NCI-H2227 treated with DMSO at 0.1 percent for 48 hours (cell line): ENCODE measurements at regions not wholly inside any gene's neighbourhood (a gene's known extent, or its start where the extent isn't known, plus 50 kb on each side); places are given as distances from the start of the nearest gene placed in this dataset.
A peak's percentile ranks its signal among the peaks of the same experiment; 100 is the strongest.
"Not testable (repeated sequence)": the region's sequence is repeated elsewhere in the genome, so short reads cannot be mapped to it uniquely, and the experiment has no call there.

Experiments
- DNase-seq: peaks from one replicate; lab custom pipeline; 2025; lab: John Stamatoyannopoulos, UW

DNA sequence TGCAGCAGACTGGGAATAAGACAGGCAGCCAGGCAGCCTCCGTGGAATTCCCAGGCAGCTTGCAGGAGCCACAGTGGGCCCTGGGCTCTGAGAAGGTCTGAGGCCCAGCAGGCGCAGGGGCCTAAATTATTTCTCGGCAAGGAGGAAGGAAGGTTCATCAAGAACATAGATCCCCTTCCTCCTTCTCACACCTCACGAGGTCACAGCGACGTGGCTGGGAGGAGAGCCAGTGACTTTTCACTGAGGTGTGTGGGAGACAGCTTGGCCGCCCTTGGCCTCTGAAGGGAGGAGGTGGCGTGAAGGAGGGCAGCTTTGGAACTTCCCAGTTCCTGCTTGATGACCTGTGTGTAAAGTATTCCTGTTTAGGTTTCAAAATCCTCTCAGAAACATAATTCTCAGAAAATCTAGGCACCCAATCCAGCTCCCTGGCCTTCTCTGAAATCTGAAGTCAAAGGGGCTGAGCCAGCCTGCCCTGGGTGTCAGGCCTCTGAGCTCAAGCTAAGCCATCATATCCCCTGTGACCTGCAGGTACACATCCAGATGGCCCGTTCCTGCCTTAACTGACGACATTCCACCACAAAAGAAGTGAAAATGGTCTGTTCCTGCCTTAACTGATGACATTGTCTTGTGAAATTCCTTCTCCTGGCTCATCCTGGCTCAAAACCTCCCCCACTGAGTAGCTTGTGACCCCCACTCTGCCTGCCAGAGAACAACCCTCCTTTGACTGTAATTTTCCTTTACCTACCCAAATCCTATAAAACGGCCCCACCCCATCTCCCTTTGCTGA lies 161.0 kb downstream of the ADRA2C start:
- not testable (repeated sequence) for DNase-seq

DNA sequence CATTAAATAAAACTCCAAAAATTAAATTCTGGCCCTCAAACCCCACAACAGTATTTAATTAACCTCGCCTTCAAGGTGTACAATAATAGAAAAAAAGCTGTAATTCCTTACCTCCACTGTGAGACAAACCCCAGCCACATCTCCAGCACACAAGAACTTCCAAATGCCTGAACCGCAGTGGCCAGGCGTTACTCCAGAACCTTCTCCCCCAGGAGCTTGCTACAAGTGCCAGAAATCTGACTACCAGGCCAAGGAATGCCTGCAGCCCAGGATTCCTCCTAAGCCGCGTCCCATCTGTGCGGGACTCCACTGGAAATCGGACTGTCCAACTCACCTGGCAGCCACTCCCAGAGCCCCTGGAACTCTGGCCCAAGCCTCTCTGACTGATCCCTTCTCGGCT lies 163.2 kb downstream of the ADRA2C start:
- DNase-seq, result not testable (repeated sequence)

GRCh38 chr4:3932734-3933133 lies 166.5 kb downstream of the ADRA2C start:
- DNase-seq, result not testable (repeated sequence)

DNA sequence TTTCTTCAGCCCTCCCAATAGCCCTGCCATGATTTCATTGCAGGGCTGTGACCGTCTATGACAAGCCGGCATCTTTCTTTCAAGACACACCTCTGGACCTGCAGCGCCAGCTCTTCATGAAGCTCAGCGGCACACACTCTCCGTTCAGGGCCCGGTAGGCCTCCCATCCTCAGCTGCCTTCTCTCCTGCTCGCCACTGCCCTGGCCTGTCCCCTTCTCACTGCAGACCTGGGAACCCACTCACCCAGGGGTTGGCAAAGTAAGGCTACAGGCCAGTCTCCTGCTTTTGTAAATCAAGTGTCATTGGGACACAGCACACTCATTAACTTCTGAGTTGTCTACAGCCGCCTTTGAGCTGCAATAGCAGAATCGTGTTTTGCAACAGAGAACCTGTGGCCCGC lies 169.2 kb downstream of the ADRA2C start:
- DNase-seq, result not testable (repeated sequence)

DNA sequence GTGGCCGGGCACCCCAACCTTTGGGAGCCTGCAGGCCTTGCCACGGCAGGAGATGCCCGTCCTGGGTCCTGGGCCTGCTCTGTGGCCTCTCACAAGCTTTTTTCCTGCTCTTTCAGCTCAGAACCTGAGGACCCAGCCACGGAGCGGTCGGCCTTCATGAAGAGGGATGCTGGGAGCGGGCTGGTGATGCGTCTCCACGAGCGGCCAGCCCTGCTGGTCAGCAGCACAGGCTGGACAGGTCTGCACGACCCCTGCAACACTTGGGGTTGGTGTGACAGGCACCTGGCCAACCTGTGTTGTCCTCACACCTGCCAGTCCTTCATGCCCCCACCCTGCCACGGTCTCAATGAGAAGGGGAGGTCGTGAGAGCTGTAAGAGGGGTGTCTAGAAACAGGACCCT lies 170.0 kb downstream of the ADRA2C start:
- DNase-seq, result no peak

GRCh38 chr4:3937849-3938562 lies 171.8 kb downstream of the ADRA2C start:
- DNase-seq, result not testable (repeated sequence)

DNA sequence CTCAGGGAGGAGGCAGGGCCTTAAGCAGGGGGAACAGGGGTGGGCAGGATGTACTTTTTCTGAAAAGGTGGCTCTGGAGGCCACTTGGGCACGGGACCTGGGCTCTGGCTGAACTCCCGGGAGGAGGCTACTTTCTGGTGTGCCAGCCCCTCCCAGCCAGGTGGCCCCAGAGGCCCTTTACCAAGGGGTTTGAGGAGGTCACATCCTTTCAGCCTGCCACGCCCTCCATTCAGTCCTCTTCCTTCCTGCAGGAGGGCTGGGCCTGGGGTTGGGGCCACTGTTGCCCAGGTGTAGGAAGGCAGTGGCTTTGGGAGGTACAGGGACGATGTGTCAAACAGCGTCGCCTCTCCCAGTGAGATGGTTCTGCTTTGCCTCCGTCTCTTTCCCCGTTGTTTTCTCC lies 172.5 kb downstream of the ADRA2C start:
- not testable (repeated sequence) for DNase-seq

DNA sequence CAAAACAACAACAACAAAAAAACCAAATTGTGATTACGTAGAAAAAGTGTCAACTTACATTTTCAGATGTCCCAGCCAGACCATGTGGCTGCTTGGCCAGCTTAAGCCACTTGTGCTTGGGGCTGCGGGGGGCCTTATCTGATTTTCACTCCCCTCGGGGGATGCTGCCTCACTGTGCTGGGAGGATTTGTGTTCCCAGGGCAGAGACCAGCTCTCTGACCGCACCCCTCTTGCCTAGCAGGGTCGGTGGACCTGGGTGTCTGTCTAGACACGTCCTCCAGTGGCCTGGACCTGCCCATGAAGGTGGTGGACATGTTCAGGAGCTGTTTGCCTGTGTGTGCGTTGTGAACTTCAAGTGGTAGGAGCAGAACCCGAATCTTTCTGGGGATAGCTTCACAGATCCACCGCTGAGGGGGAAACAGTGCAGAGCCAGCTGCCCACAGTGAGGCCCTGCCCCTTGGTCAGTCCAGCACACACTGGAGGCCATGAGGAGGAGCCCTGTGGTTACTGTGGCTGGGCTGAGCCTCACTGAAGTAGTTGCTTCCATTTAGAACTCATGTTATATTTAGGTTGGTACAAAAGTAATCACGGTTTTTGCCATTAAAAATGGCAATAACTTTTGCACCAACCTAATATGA lies 173.9 kb downstream of the ADRA2C start:
- DNase-seq, result not testable (repeated sequence)

DNA sequence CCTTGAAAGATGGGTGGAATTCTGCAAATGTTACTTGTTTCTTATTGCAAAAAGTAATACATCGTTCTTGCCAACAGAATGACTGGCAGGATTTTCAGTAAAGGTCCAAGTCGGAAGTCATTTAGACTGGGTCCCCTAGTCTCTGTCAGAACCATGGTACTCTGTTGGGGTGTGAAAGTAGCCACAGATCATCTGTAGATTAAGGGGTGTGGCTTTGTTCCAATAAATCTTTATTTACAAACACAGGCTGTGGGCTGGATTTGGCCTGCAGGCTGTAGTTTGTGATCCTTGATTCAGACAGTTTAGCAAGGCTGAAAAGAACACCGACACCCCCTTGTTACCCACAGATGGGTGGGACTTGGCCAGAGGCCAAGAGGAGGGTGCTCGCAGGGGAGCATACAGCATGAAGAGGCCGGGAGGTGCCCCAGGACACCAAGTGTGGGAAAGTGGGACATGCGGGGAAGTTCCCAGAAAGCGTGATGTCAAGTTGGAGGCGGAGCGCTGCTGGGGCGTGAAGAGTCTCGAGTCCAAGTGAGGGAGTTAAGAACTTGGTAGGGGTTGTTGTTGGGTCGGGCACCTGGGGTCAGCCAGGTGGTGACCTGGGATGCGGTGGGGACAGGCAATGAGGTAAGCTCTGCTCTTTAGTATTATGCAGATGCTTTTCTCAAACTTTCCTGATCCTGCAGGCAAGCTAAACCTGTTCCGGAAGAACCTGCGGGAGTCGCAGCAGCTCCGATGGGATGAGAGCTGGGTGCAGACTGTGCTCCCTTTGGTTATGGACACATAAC lies 175.7 kb downstream of the ADRA2C start:
- not testable (repeated sequence) for DNase-seq

DNA sequence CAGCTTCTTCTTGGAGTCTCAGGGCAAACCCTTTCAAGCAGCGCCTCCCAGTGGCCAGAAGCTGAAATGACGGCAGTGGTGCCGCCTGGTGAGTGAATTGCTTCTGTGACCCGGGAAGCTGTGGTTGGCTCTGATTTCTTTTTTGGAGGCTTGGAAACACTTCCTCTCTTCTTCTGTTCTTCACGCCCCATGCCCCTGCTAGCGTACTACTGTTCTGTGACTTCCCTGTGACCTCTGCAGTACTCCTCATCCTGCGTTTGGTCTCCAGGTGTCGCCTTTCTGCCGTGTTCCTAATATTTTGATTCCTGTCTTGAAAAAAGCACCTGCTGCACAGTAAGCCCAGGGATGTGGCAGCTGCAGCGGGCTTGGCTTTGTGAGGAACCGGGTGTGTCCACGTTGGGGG lies 176.4 kb downstream of the ADRA2C start:
- not testable (repeated sequence) for DNase-seq

DNA sequence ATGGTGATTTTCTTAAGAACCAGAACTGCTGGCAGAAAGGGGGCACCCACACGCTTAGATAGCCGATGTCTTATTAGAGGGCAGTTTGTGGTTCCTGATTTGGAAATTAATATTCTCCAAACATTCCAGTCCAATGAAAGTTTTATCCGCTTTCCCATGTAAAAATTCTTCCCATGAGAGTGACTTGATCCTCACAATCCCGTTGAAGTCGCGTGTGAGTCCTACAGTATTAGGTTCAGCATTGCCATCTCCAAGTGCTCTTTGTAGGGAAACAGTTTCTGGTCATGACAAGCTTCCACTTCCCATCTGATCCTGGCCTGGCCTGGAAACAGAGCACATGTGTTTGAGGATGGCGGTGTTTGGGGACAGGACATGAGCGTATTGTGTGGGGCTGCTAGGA lies 176.9 kb downstream of the ADRA2C start:
- DNase-seq, result not testable (repeated sequence)

DNA sequence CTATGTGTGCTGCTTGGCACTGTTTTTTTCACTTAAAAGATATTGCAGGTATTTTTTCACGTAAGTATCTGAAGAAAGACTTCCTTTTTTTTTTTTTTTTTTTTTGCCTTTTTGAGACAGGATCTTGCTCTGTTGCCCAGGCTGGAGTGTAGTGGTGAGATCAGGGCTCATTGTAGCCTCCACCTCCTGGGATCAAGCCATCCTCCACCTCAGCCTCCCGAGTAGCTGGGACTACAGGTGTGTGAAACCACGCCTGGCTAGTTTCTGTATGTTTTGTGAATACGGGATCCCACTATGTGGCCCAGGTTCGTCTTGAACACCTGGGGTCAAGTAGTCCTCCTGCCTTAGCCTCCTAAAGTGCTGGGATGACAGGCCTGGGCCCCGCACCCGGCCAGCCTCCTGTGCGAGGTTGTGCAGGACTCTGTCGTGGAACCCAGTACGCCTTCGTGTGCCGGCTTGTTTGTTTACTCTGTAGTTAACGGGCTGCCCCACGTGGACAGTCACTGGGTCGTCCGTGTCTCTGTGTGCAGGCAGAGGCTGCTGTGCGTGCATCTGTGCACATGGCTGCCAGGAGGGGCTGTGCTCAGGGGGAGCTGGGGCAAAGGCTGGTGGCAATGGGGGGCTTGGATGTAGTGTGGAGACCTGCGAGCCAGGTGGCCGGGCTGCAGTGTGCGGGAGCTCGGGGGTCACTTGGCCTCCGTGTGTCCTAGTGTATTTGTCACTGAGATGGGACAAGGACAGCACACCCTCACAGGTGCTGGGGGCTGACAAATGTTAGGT lies 179.5 kb downstream of the ADRA2C start:
- no peak for DNase-seq

DNA sequence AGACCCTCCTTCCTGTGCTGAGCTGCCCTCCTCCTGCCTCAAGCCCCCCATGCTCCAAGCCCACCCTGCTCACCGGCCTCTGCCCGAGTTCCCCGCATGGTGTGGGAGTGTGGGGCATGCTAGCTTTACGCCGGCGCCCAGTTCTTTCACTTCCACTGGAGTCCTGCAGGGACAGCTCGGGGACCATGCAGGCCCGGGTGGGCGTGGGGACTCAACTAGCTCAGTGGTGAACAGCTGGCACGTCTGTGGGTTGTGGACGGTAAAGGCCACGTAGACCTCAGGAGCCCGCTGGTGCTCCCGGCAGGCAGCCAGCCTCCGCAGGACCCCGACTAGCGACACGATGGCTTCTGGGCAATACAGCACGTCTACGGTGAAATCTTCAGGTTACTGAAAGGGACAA lies 180.4 kb downstream of the ADRA2C start:
- not testable (repeated sequence) for DNase-seq

DNA sequence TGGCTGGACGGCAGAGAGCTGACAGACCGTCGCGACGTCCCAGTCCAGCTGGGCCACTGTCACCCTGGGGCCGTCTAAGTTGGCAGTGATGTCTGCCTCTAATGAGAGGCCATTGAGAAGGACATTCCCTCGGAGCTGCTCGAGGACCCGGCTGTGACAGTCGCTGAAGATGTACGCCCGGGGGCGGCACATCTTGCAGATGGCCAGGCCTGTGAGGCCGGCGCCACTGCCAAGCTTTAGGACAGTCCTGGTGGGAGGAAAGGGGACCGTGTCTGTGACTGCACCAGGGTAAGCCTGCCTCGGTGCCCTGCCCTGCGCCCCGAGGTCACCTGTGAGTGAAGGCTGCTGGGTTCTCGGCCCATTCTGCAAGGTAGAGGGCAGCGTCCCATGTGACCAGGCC lies 181.6 kb downstream of the ADRA2C start:
- not testable (repeated sequence) for DNase-seq

GRCh38 chr4:3948210-3948609 lies 182.0 kb downstream of the ADRA2C start:
- not testable (repeated sequence) for DNase-seq

- DNase-seq, result peak; percentile 1
These were observed 183.7 kb downstream of the ADRA2C start for GRCh38 chr4:3949916-3950315.

DNA sequence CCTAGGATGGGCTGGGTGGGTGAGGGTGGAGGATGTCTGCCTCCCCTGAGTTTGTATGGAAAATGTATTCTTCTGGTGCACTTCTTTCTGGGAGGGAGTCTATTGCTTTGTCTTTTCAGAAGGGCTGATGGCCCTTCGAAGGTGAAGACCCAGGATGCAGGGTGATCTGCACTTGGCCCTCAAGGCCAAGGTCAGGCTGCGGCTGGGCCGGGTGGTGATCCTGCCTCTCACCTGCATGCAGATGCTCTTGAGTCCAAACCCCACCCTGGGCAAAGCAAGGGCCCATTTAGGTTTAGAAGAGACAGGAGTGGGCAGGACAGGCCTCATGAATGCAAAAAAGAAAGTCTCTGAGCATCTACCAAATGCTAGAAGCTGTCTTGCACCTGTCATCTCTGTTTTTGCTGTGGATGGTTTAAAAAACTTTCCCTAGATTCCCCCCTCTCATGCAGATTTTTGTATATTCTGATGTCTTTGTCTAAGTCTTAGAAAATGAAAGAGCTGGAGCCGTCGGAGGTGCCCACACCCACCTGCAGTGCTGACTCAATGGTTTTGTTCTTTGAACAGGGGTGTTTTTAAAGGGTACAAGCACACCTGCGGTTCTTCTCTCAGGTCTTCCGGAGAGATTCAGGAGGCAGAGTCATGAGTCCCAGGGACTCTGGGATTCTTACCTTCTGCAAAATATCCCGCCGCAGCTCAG lies 186.4 kb downstream of the ADRA2C start:
- DNase-seq, result not testable (repeated sequence)

GRCh38 chr4:3953140-3953489 lies 186.9 kb downstream of the ADRA2C start:
- not testable (repeated sequence) for DNase-seq

DNA sequence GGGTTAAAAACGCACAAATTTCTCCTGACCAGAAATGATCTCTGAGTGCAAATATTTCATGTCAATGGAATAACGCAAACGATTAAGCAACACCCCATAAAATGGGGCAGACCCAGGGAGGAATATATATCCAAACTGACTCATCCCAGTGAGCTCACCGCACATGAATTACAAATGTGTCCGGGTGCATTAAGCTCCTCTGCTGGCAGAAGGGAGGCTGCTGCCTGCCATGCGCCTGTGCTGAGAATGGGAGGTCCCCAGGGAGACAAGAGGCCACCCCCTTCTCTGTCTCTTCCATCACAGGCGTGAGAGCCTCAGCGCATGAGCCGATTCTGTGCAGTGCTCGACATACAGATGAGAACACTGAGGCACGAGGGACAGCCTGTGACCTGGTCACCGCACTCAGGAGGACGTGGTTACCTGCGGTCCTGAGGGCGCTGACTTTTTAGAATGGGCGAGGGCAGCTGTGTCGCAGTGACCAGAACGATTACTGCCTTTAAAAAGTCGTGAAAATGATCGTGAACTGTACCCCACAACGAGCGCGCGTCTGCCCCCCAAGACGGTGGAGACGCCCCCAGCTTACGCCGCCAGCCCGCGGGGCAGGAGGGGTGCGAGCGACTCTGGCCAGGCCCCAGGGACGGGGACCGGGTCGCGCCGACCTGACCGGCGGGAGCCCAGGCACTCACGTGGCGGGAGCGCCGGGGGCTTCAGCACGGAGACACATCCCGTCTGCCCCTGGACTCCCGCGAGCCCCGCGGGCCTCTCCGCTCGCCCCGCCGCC lies 188.5 kb downstream of the ADRA2C start:
- not testable (repeated sequence) for DNase-seq
